K562 (cell line): ENCODE measurements at regions not wholly inside any gene's neighbourhood (a gene's known extent, or its start where the extent isn't known, plus 50 kb on each side); places are given as distances from the start of the nearest gene placed in this dataset.

Experiments
- FOXJ3 ChIP-seq: sonication (generic); formaldehyde crosslinking; IDR thresholded peaks from 2 replicates; pipeline ENCODE4 v1.4.0; 2020; ENCODE audit warnings: mild to moderate bottlenecking, missing genetic modification reagents
- PHF8 ChIP-seq: fragments of 200-600 bp; sonication (generic); IDR thresholded peaks from 2 replicates; pipeline ENCODE4 v1.6.1; 2012; ENCODE audit warnings: mixed run types, mild to moderate bottlenecking, inconsistent platforms, low read length, moderate library complexity, borderline replicate concordance
- RUNX1 ChIP-seq: sonication (generic); IDR thresholded peaks from 2 replicates; pipeline ENCODE4 v1.6.1; 2016; ENCODE audit warnings: antibody characterized with exemption, low read depth
- ZFP1 ChIP-seq: fragments of 450-650 bp; formaldehyde crosslinking; IDR thresholded peaks from 2 replicates; pipeline ENCODE4 v1.4.0; 2020; ENCODE audit warnings: mild to moderate bottlenecking, mixed read lengths
- ZNF253 ChIP-seq: fragments of 250-450 bp; sonication (Bioruptor Pico); conservative IDR thresholded peaks from 2 replicates; pipeline ENCODE4 v1.6.1; 2021; ENCODE audit warnings: mild to moderate bottlenecking
- ZNF282 ChIP-seq: sonication (generic); formaldehyde crosslinking; IDR thresholded peaks from 2 replicates; pipeline ENCODE4 v1.8.1; 2023; ENCODE audit warnings: missing genetic modification reagents
- TF ChIP-seq, protein P1 (sequence below), 2 experiments: fragments of 450-650 bp; formaldehyde crosslinking in 1 of 2; IDR thresholded peaks; 2 replicates each; pipeline versions ENCODE4 v1.4.0 to v1.6.1; 2014 to 2020; ENCODE audit warnings: mild to moderate bottlenecking in 2 of 2, borderline replicate concordance in 1 of 2, low read depth in 1 of 2
- TF ChIP-seq, protein P2 (sequence below), 2 experiments: fragments of 200-800 bp in 1 of 2; sonication (Bioruptor generic) in 1 of 2; sonication (generic) in 1 of 2; formaldehyde crosslinking in 1 of 2; IDR thresholded peaks in 1 of 2; conservative IDR thresholded peaks in 1 of 2; 2 replicates each; pipeline versions ENCODE4 v1.5.0 to v1.6.1; 2016 to 2020; ENCODE audit warnings: missing compliant biosample characterization in 1 of 2, missing genetic modification characterization in 1 of 2, missing genetic modification reagents in 1 of 2
- TF ChIP-seq, protein P3 (sequence below): sonication (generic); formaldehyde crosslinking; IDR thresholded peaks from 2 replicates; pipeline ENCODE4 v1.9.0; 2022; ENCODE audit warnings: mild to moderate bottlenecking, missing genetic modification reagents

GRCh38 chr2:120863661-120864320, 128.1 kb downstream of the GLI2 start:
- TF ChIP-seq RUNX1 = no peak
- TF ChIP-seq ZFP1 (CRISPR knock-in tag) = no peak
- no peak for TF ChIP-seq PHF8
- TF ChIP-seq, protein P1, sequence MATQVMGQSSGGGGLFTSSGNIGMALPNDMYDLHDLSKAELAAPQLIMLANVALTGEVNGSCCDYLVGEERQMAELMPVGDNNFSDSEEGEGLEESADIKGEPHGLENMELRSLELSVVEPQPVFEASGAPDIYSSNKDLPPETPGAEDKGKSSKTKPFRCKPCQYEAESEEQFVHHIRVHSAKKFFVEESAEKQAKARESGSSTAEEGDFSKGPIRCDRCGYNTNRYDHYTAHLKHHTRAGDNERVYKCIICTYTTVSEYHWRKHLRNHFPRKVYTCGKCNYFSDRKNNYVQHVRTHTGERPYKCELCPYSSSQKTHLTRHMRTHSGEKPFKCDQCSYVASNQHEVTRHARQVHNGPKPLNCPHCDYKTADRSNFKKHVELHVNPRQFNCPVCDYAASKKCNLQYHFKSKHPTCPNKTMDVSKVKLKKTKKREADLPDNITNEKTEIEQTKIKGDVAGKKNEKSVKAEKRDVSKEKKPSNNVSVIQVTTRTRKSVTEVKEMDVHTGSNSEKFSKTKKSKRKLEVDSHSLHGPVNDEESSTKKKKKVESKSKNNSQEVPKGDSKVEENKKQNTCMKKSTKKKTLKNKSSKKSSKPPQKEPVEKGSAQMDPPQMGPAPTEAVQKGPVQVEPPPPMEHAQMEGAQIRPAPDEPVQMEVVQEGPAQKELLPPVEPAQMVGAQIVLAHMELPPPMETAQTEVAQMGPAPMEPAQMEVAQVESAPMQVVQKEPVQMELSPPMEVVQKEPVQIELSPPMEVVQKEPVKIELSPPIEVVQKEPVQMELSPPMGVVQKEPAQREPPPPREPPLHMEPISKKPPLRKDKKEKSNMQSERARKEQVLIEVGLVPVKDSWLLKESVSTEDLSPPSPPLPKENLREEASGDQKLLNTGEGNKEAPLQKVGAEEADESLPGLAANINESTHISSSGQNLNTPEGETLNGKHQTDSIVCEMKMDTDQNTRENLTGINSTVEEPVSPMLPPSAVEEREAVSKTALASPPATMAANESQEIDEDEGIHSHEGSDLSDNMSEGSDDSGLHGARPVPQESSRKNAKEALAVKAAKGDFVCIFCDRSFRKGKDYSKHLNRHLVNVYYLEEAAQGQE (IDR thresholded peaks at IDR 0.05; ENCODE audit: borderline replicate concordance) = no peak
- TF ChIP-seq, protein P1 (CRISPR knock-in tag; IDR thresholded peaks at IDR 0.05; ENCODE audit: low read depth) = no peak
- TF ChIP-seq ZNF282 (CRISPR knock-in tag) = no peak
- no peak for TF ChIP-seq FOXJ3 (CRISPR knock-in tag)
- no peak for TF ChIP-seq ZNF253
- TF ChIP-seq, protein P2, sequence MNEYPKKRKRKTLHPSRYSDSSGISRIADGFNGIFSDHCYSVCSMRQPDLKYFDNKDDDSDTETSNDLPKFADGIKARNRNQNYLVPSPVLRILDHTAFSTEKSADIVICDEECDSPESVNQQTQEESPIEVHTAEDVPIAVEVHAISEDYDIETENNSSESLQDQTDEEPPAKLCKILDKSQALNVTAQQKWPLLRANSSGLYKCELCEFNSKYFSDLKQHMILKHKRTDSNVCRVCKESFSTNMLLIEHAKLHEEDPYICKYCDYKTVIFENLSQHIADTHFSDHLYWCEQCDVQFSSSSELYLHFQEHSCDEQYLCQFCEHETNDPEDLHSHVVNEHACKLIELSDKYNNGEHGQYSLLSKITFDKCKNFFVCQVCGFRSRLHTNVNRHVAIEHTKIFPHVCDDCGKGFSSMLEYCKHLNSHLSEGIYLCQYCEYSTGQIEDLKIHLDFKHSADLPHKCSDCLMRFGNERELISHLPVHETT (CRISPR knock-in tag; conservative IDR thresholded peaks at IDR 0.05 in 1 of 2, IDR thresholded peaks at IDR 0.05 in 1 of 2) = no peak
- TF ChIP-seq, protein P3, sequence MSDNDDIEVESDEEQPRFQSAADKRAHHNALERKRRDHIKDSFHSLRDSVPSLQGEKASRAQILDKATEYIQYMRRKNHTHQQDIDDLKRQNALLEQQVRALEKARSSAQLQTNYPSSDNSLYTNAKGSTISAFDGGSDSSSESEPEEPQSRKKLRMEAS = no peak
